ENCODE measurements at regions not wholly inside any gene's neighbourhood (a gene's known extent, or its start where the extent isn't known, plus 50 kb on each side); places are given as distances from the start of the nearest gene placed in this dataset.

DNA sequence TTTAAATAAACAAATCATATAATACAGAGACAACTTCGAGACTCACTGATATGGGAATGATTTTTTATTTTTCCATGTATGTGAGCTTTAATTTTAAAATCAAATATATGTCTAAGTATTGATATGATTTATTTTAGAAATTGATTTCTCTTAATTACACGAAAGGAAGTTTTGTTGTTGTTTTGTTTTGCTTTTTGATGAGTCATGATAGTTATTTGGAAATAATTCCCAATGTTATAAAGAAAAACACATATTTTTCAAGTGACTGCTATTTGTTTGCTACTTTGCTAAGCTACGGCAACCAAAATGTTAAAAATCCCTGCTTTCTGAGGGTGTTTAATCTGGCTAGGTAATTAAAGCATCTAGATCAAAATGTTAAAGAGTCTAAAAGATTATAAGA is 2139.4 kb upstream of the TENM3 start:
- no peak overlapping the region for H3K27ac ChIP-seq (replicated peaks)
- no peaks in the 10 kb centered on the region for H3K27me3 ChIP-seq (ENCODE audit: insufficient read depth, poor library complexity, severe bottlenecking)
- no peak overlapping the region for H3K4me3 ChIP-seq (replicated peaks; ENCODE audit: insufficient read depth, low read length)
- TF ChIP-seq, protein P1, sequence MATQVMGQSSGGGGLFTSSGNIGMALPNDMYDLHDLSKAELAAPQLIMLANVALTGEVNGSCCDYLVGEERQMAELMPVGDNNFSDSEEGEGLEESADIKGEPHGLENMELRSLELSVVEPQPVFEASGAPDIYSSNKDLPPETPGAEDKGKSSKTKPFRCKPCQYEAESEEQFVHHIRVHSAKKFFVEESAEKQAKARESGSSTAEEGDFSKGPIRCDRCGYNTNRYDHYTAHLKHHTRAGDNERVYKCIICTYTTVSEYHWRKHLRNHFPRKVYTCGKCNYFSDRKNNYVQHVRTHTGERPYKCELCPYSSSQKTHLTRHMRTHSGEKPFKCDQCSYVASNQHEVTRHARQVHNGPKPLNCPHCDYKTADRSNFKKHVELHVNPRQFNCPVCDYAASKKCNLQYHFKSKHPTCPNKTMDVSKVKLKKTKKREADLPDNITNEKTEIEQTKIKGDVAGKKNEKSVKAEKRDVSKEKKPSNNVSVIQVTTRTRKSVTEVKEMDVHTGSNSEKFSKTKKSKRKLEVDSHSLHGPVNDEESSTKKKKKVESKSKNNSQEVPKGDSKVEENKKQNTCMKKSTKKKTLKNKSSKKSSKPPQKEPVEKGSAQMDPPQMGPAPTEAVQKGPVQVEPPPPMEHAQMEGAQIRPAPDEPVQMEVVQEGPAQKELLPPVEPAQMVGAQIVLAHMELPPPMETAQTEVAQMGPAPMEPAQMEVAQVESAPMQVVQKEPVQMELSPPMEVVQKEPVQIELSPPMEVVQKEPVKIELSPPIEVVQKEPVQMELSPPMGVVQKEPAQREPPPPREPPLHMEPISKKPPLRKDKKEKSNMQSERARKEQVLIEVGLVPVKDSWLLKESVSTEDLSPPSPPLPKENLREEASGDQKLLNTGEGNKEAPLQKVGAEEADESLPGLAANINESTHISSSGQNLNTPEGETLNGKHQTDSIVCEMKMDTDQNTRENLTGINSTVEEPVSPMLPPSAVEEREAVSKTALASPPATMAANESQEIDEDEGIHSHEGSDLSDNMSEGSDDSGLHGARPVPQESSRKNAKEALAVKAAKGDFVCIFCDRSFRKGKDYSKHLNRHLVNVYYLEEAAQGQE (IDR thresholded peaks at IDR 0.05; ENCODE audit: insufficient replicate concordance, low read depth), result no peak
- TF ChIP-seq, protein P2, sequence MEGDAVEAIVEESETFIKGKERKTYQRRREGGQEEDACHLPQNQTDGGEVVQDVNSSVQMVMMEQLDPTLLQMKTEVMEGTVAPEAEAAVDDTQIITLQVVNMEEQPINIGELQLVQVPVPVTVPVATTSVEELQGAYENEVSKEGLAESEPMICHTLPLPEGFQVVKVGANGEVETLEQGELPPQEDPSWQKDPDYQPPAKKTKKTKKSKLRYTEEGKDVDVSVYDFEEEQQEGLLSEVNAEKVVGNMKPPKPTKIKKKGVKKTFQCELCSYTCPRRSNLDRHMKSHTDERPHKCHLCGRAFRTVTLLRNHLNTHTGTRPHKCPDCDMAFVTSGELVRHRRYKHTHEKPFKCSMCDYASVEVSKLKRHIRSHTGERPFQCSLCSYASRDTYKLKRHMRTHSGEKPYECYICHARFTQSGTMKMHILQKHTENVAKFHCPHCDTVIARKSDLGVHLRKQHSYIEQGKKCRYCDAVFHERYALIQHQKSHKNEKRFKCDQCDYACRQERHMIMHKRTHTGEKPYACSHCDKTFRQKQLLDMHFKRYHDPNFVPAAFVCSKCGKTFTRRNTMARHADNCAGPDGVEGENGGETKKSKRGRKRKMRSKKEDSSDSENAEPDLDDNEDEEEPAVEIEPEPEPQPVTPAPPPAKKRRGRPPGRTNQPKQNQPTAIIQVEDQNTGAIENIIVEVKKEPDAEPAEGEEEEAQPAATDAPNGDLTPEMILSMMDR (IDR thresholded peaks at IDR 0.05; ENCODE audit: insufficient read depth, low read length), result no peak
- TF ChIP-seq GABPA (IDR thresholded peaks at IDR 0.05; ENCODE audit: low read depth) (no peak), POLR2AphosphoS5 (IDR thresholded peaks at IDR 0.05; ENCODE audit: low read depth) (no peak), SPI1 (IDR thresholded peaks at IDR 0.05; ENCODE audit: borderline replicate concordance, low read depth) (no peak)
- no peak for DNase-seq (ENCODE audit: low read depth in 1 of 2, low spot score in 1 of 2)

DNA sequence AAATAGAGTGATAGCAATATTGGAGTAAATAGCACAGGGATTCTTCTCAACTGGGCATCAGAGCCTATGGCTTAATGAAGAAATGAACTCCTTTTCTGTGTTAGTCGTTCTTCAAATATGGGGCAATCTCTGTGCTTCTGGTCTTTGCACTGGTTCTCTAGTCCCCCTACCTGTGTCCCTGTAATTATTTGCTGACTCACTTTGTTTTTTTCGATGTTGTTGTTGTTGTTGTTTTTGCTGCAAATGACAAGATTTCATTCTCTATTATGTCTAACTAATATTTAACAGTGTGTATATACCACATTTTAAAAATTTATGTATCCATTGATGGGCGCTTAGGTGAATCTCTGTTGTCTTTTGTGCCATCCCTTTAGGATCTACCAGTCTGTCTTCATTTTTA is 2137.8 kb upstream of the TENM3 start:
- H3K27ac ChIP-seq (replicated peaks), result no peak overlapping the region
- no peaks in the 10 kb centered on the region for H3K27me3 ChIP-seq (ENCODE audit: insufficient read depth, poor library complexity, severe bottlenecking)
- no peak overlapping the region for H3K4me3 ChIP-seq (replicated peaks; ENCODE audit: insufficient read depth, low read length)
- no peak for DNase-seq (ENCODE audit: low read depth in 1 of 2, low spot score in 1 of 2)
- TF ChIP-seq POLR2AphosphoS5 (IDR thresholded peaks at IDR 0.05; ENCODE audit: low read depth) (no peak), GABPA (IDR thresholded peaks at IDR 0.05; ENCODE audit: low read depth) (no peak), SPI1 (IDR thresholded peaks at IDR 0.05; ENCODE audit: borderline replicate concordance, low read depth) (no peak)
- TF ChIP-seq, protein P1 (IDR thresholded peaks at IDR 0.05; ENCODE audit: insufficient replicate concordance, low read depth), result no peak
- TF ChIP-seq, protein P2 (IDR thresholded peaks at IDR 0.05; ENCODE audit: insufficient read depth, low read length), result no peak

DNA sequence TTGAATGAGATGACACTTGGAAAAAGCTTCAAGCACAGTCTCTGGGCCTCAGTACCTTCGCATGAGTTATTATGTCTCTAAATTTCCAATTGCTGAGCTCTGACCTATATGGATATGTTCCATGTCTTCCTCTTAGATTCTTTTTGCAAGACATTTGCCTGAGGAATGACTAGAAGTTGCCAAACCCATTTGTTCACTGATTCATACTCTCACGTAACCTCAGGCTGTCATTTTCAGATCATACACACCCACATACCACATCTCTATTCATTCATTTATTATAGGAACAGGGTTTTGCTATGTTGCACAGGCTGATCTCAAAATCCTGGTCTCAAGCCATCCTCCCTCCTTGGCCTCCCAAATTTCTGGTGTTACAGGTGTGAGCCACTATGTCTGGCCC is 2137.1 kb upstream of the TENM3 start:
- TF ChIP-seq, protein P2 (IDR thresholded peaks at IDR 0.05; ENCODE audit: insufficient read depth, low read length), result no peak
- no peak for TF ChIP-seq SPI1 (IDR thresholded peaks at IDR 0.05; ENCODE audit: borderline replicate concordance, low read depth)
- TF ChIP-seq POLR2AphosphoS5 (IDR thresholded peaks at IDR 0.05; ENCODE audit: low read depth), result no peak
- no peak for TF ChIP-seq GABPA (IDR thresholded peaks at IDR 0.05; ENCODE audit: low read depth)
- TF ChIP-seq, protein P1 (IDR thresholded peaks at IDR 0.05; ENCODE audit: insufficient replicate concordance, low read depth), result no peak
- no peaks in the 10 kb centered on the region for H3K27me3 ChIP-seq (ENCODE audit: insufficient read depth, poor library complexity, severe bottlenecking)
- no peak overlapping the region for H3K4me3 ChIP-seq (replicated peaks; ENCODE audit: insufficient read depth, low read length)
- no peak for DNase-seq (ENCODE audit: low read depth in 1 of 2, low spot score in 1 of 2)
- no peak overlapping the region for H3K27ac ChIP-seq (replicated peaks)

All from HL-60 (cell line).